ENCODE measurements at regions not wholly inside any gene's neighbourhood (a gene's known extent, or its start where the extent isn't known, plus 50 kb on each side); places are given as distances from the start of the nearest gene placed in this dataset.

- Histone ChIP-seq H3K4me3 (no peak overlapping the region), H3K4me1 (no peaks in the 10 kb centered on the region), H3K36me3 (no peaks in the 10 kb centered on the region), H3K27ac (no peak overlapping the region), H3K9me3 (no peaks in the 10 kb centered on the region), H3K27me3 (no peaks in the 10 kb centered on the region)
- intact Hi-C loops (cut with DNase I; ENCODE audit: low total_unique reads), result no loop called here
- TF ChIP-seq CTCF (IDR thresholded peaks at IDR 0.05) (no peak), POLR2A (IDR thresholded peaks at IDR 0.05) (no peak)
- DNase-seq, result no peak
Observed at GRCh38 chr11:15476371-15476917, 361.7 kb downstream of the INSC start.

- H3K36me3 ChIP-seq, result no peaks in the 10 kb centered on the region
Observed at GRCh38 chr11:15481871-15482270, 367.1 kb downstream of the INSC start.

GRCh38 chr11:15483205-15483604 is 368.5 kb downstream of the INSC start:
- H3K36me3 ChIP-seq, result no peaks in the 10 kb centered on the region
- no peak for DNase-seq
- no peak for TF ChIP-seq POLR2A (IDR thresholded peaks at IDR 0.05)
- TF ChIP-seq CTCF (IDR thresholded peaks at IDR 0.05), result no peak
- intact Hi-C loops (cut with DNase I; ENCODE audit: low total_unique reads), result no loop called here
- H3K9me3 ChIP-seq, result no peaks in the 10 kb centered on the region
- H3K4me1 ChIP-seq, result no peaks in the 10 kb centered on the region
- no peak overlapping the region for H3K27ac ChIP-seq
- no peak overlapping the region for H3K4me3 ChIP-seq
- H3K27me3 ChIP-seq, result no peaks in the 10 kb centered on the region

More at GRCh38 chr11:15481871-15482270, 367.1 kb downstream of the INSC start:
- intact Hi-C loops (cut with DNase I; ENCODE audit: low total_unique reads), result no loop called here
- no peaks in the 10 kb centered on the region for H3K9me3 ChIP-seq
- DNase-seq, result no peak
- no peak overlapping the region for H3K27ac ChIP-seq
- H3K27me3 ChIP-seq, result no peaks in the 10 kb centered on the region
- no peak overlapping the region for H3K4me3 ChIP-seq
- H3K4me1 ChIP-seq, result no peaks in the 10 kb centered on the region
- TF ChIP-seq POLR2A (IDR thresholded peaks at IDR 0.05), result no peak
- no peak for TF ChIP-seq CTCF (IDR thresholded peaks at IDR 0.05)

- TF ChIP-seq POLR2A (IDR thresholded peaks at IDR 0.05), result no peak
- no peak for TF ChIP-seq CTCF (IDR thresholded peaks at IDR 0.05)
- no peak overlapping the region for H3K4me3 ChIP-seq
- H3K27me3 ChIP-seq, result no peaks in the 10 kb centered on the region
- no peaks in the 10 kb centered on the region for H3K4me1 ChIP-seq
- intact Hi-C loops (cut with DNase I; ENCODE audit: low total_unique reads), result no loop called here
- no peaks in the 10 kb centered on the region for H3K36me3 ChIP-seq
- DNase-seq, result no peak
- H3K27ac ChIP-seq, result no peak overlapping the region
- H3K9me3 ChIP-seq, result no peaks in the 10 kb centered on the region
Observed at GRCh38 chr11:15484398-15484797, 369.7 kb downstream of the INSC start.

- intact Hi-C loops (cut with DNase I; ENCODE audit: low total_unique reads), result no loop called here
- Histone ChIP-seq H3K36me3 (no peaks in the 10 kb centered on the region), H3K9me3 (no peaks in the 10 kb centered on the region), H3K4me3 (no peak overlapping the region), H3K27me3 (no peaks in the 10 kb centered on the region), H3K27ac (no peak overlapping the region), H3K4me1 (no peaks in the 10 kb centered on the region)
- no peak for DNase-seq
- TF ChIP-seq POLR2A (IDR thresholded peaks at IDR 0.05) (no peak), CTCF (IDR thresholded peaks at IDR 0.05) (no peak)
Observed at GRCh38 chr11:15485432-15485831, 370.7 kb downstream of the INSC start.

All from uterus (tissue), 3 donors.